Kidney (tissue), 13 donors: ENCODE measurements at regions not wholly inside any gene's neighbourhood (a gene's known extent, or its start where the extent isn't known, plus 50 kb on each side); places are given as distances from the start of the nearest gene placed in this dataset.
A peak's percentile ranks its signal among the peaks of the same experiment; 100 is the strongest.
"Not testable (repeated sequence)": the region's sequence is repeated elsewhere in the genome, so short reads cannot be mapped to it uniquely, and the experiment has no call there.

Experiments
- DNase-seq, 5 donors: peaks; one replicate each; pipeline ENCODE4 v3.0.0-alpha.2; 2013 to 2020
- FAIRE-seq: peaks from 2 replicates; lab custom pipeline; 2012; peaks lifted over from hg19 to GRCh38; lab: Jason Lieb, UNC
- H3K27ac ChIP-seq, 2 donors: one replicate each; pipeline ENCODE4 v1.7.0; 2013; ENCODE audit warnings: low read depth in 2 of 2, low read length in 2 of 2, inconsistent platforms in 1 of 2
- H3K27me3 ChIP-seq: one replicate; pipeline ENCODE4 v1.7.1; 2013; ENCODE audit warnings: low read length, inconsistent platforms; ENCODE audit not compliant: control insufficient read depth, insufficient read depth
- H3K36me3 ChIP-seq, 3 donors: one replicate each; pipeline versions ENCODE4 v1.7.0 to v1.7.1; 2013; ENCODE audit warnings: low read length in 3 of 3, control low read depth in 1 of 3, inconsistent platforms in 1 of 3; ENCODE audit not compliant: insufficient read depth in 3 of 3, control insufficient read depth in 2 of 3
- H3K4me1 ChIP-seq, 3 donors: one replicate each; pipeline versions ENCODE4 v1.7.0 to v1.7.1; 2013; ENCODE audit warnings: low read length in 3 of 3, inconsistent platforms in 1 of 3, low read depth in 1 of 3; ENCODE audit not compliant: control insufficient read depth in 2 of 3, insufficient read depth in 2 of 3
- H3K4me3 ChIP-seq, 3 donors: one replicate each; pipeline versions ENCODE4 v1.7.0 to v1.8.1; 2013; ENCODE audit warnings: low read length in 3 of 3, control low read depth in 1 of 3, inconsistent platforms in 1 of 3
- H3K9ac ChIP-seq, 3 donors: one replicate each; pipeline versions ENCODE4 v1.7.0 to v1.7.1; 2013; ENCODE audit warnings: low read length in 3 of 3, control low read depth in 1 of 3, inconsistent platforms in 1 of 3
- H3K9me3 ChIP-seq, 3 donors: one replicate each; pipeline versions ENCODE4 v1.7.0 to v1.7.1; 2013; ENCODE audit warnings: low read length in 3 of 3, control low read depth in 1 of 3, inconsistent platforms in 1 of 3; ENCODE audit not compliant: control insufficient read depth in 2 of 3, insufficient read depth in 1 of 3
- CTCF ChIP-seq: IDR thresholded peaks from 3 replicates; pipeline ENCODE4 v1.5.1; 2012; ENCODE audit warnings: mild to moderate bottlenecking, moderate library complexity, borderline replicate concordance; ENCODE audit not compliant: insufficient read depth; ENCODE audit errors: extremely low read depth
- intact Hi-C: fragments of 100-400 bp; cut with DNase I; formaldehyde crosslinking; loops from one replicate; pipeline ENCODE4 v1.11.1; 2022
- donor health status: control.
- donor health status: control.
- donor health status: control.
- donor health status: control.
- donor health status: control.
- donor health status: DM: yes; HTN: yes; CAD: no.
- donor health status: Normal renal cell carcinoma (clear cell type).

- FAIRE-seq: no peak
- Histone ChIP-seq H3K9ac (no peak overlapping the region), H3K27ac (no peak overlapping the region), H3K9me3 (no peaks in the 10 kb centered on the region), H3K4me3 (no peak overlapping the region), H3K27me3 (no peaks in the 10 kb centered on the region), H3K36me3 (no peaks in the 10 kb centered on the region), H3K4me1 (no peaks in the 10 kb centered on the region)
- TF ChIP-seq CTCF: no peak
- DNase-seq: no peak
- intact Hi-C loops: no loop called here
These were observed 169.8 kb downstream of the TRIM43 start for GRCh38 chr2:95761556-95761955.

DNA sequence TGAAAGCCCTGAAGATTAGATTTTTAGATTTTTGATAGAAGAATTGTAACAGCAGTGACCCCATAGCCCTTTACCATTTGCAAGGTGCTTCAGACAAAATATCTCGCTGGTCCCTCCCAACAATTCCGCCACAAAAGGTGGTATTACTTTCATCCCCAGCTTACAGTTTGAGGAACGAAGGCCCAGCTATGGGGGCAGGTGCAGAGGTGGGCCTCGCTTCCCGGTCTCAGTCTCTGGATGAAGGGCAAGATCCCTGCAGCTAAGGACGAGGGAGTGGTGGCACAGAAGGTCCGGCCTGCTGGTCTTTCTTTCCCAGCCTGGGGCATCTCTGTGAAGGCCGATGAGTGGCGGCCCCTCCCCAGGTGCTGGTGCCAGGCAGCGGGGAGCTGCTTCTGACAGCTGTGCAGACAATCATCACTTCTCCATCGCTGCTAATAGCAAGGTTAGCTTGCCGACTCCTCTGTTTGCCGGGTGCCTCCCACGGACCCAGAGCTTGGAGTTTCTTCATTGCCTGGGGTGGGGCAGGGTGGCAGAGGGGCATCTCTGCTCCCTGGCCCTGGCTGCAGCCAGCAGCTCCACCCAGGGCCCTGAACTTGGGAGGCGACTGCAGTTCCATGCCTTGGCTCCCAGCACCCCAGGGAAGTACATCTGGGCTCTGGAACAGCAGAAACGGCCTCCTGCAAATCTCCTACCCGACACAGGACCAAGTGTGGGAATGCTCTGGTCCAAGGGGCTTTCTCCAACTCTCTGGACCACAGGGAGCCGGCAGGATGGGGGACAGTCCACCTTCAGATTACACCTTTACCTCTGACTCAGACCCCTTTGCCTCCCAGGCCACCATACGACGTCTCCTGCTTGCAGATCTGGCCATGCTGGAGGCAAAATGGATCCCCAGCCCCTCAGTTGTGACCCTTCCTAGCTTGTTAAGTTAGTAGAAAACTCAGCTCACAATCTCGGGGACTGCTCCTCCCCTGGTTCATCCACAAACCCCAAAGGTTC is 170.5 kb downstream of the TRIM43 start:
- H3K9ac ChIP-seq, FAIRE-seq, H3K4me3 ChIP-seq, H3K27me3 ChIP-seq, H3K27ac ChIP-seq, H3K36me3 ChIP-seq, intact Hi-C loops, H3K4me1 ChIP-seq, H3K9me3 ChIP-seq: not testable (repeated sequence)
- DNase-seq: peak in 1 of 5 donors; percentile 40

DNA sequence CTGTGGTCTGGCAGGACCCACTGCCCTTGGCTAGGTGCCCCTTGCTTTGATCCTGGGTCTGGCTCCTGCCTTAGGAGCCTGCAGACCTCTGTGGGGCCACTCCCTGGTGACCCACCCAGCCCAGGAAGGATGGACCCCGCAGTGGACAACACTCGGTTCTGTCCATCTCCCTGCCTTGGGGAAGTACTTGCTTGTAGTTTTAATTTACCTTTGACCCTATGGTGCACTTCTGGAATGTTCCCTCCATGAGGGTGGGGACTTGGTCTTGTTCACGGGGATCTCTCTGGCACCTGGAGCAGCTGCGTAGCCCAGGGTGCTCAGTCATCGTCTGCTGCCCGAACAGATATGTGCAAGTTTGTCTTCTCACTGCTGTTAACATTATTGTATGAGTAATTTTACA is 171.3 kb downstream of the TRIM43 start:
- H3K9me3 ChIP-seq, H3K36me3 ChIP-seq, H3K4me1 ChIP-seq, H3K27me3 ChIP-seq, H3K4me3 ChIP-seq, H3K9ac ChIP-seq, intact Hi-C loops, FAIRE-seq, H3K27ac ChIP-seq: not testable (repeated sequence)
- DNase-seq: peak in 1 of 5 donors; percentile 33

DNA sequence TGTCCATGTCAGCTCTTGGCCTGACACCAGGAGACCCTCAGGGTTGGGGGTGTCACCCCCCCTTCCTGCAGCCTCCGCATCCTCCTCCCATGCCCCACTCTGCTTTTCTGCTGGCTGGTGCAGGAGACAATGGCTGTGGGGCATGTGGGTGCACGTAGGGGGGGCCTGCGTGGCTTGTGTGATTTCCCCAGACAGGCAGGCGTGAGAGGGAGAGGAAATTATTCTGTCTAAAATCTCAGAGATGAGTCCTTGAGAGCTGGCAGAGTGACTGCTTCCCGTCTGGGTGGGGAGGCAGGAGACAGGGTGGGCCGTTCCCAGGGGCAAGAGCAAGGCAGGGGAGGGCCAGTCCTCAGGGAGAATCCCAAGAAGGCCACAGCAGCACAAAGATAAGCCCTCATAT is 173.2 kb downstream of the TRIM43 start:
- H3K9ac ChIP-seq, H3K4me3 ChIP-seq, H3K36me3 ChIP-seq, intact Hi-C loops, H3K9me3 ChIP-seq, H3K27me3 ChIP-seq, FAIRE-seq, H3K4me1 ChIP-seq, H3K27ac ChIP-seq: not testable (repeated sequence)
- DNase-seq: peak in 1 of 5 donors; percentile 20

DNA sequence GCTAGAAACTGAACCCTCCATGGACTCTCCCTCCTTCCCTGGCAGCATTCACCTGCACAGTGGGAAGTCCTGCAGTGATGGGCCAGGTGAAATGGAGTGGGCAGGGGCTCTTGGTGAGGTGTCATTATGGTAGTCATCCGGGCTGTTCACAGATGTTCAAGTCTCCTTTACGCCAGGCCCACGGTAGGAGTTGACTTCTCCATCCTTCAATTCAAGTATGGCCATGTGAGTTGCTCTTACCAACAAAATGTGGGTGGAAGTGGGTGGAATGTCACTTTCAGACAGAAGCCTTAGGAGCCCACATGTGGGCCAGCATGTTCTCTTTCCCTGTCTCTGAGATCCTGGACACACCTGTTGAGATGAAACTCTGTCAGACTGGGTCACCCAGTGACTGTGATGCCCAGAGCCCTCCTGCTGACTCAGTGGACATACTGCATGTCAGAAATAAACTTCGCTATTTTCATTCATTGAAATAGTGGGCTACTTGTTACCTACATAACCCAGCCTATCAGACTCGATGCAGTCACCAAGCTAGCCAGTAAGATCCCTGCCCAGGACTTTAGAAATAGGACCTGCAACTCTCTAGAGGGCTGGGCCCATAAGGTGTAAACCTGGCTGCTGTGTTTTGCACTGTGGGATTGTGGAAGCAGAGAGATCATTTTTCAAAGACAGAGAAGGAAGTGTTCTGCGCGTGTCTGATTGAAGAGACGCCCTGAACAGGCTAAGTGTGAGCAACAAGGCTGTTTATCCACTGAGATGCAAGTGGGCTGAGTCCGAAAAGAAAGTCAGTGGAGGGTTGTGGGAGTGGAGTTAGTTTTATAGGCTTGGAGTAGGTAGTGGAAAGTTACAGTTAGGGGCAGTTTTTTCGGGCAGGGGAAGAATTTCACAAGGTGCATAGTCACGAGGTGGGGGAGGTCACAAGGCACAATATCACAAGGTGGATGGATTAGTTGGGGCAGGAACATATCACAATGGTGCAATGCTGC is 174.4 kb downstream of the TRIM43 start:
- H3K27me3 ChIP-seq, intact Hi-C loops, H3K9me3 ChIP-seq, H3K36me3 ChIP-seq, H3K4me1 ChIP-seq, H3K27ac ChIP-seq, H3K9ac ChIP-seq, FAIRE-seq, H3K4me3 ChIP-seq: not testable (repeated sequence)
- peak in 2 of 5 donors; percentile 12 to 20 for DNase-seq

DNA sequence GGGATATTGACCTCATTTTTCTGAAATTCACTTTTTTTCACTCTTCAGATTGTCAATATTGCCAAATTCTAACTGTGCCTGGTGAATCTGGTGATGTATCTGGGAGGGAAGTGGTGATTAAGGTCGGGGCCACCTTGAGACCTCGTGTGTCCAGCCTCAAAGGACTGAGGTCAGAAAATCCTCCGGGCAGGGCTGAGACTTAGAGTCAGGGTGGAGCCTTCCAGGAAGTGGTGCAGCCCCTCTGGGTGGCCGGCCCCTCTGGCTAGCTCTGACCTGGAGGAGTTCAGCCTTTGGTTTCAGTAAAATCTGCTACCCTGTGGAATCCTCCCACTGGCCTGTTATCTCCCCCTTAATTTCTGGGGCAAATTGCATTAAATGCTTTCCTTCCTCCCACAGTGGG is 175.7 kb downstream of the TRIM43 start:
- not testable (repeated sequence) for FAIRE-seq, H3K9ac ChIP-seq
- DNase-seq: peak in 1 of 5 donors; percentile 25

GRCh38 chr2:95767950-95768349 is 176.1 kb downstream of the TRIM43 start:
- H3K27me3 ChIP-seq, H3K4me1 ChIP-seq, H3K9me3 ChIP-seq, H3K27ac ChIP-seq, H3K9ac ChIP-seq, H3K4me3 ChIP-seq, H3K36me3 ChIP-seq, DNase-seq, intact Hi-C loops, FAIRE-seq: not testable (repeated sequence)

More for the DNA sequence above, 175.7 kb downstream of the TRIM43 start:
- H3K9me3 ChIP-seq, intact Hi-C loops, H3K27me3 ChIP-seq, H3K4me1 ChIP-seq, H3K4me3 ChIP-seq, H3K36me3 ChIP-seq, H3K27ac ChIP-seq: not testable (repeated sequence)
